GM18508 (cell line): ENCODE measurements at regions not wholly inside any gene's neighbourhood (a gene's known extent, or its start where the extent isn't known, plus 50 kb on each side); places are given as distances from the start of the nearest gene placed in this dataset.
"Not testable (repeated sequence)": the region's sequence is repeated elsewhere in the genome, so short reads cannot be mapped to it uniquely, and the experiment has no call there.

Experiments
- ATAC-seq: cut with Tn5 transposase; IDR thresholded peaks from one replicate; pipeline ENCODE4 v1.9.1; 2021; ENCODE audit warnings: moderate number of reproducible peaks; ENCODE audit not compliant: insufficient read depth, unreplicated experiment

DNA sequence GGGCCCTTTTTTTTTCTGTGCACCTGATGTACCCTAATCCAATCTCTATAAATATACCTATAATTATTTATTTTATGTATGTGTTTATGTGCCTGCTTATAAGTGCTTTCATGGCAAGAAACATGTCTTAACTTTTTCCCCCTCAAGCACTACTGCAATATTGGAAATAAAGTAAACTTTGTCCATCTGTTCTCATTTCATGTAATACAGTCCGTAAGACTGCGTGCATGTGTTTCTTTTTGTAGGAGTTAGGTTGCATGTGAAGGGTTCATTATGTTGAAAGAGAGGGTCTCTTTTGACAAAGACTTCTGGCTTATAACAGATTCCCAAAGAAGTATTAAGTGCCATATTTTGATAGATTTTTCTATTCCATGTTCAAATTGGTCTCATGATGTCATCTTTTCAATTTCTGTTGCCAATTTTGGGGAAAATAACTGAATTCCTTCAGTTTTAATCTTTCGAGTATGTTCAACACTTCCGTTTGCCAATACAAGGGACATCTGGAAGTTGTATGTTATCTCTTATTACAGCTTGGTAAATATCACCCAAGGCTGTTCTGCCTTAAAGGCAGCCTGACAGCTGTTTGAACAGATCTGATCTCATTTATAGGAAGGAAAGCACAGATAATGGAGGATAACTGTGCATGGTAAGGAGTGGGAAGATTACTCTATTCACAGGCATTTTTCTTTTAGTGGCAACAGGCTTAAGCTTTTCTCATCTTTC is 273.1 kb upstream of the SGO1 start:
- ATAC-seq, result no peak

DNA sequence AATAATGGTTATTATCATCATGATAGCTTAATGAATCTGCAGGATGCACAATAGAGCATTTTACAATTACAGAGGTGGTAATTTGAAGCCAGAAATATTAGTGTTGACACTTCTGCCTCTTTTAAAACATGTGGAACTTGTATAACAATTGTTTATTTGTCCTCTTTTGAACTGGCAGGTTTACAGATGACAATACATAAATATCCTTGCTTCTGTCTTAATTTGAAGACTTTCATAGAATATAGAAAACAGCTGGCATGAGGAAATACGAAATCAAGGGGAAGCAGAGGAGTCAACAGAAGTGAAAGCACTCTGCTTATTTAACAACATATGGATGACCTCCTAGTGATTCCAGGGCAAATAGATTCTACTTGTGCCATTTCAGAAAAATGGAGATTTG is 270.5 kb upstream of the SGO1 start:
- no peak for ATAC-seq

DNA sequence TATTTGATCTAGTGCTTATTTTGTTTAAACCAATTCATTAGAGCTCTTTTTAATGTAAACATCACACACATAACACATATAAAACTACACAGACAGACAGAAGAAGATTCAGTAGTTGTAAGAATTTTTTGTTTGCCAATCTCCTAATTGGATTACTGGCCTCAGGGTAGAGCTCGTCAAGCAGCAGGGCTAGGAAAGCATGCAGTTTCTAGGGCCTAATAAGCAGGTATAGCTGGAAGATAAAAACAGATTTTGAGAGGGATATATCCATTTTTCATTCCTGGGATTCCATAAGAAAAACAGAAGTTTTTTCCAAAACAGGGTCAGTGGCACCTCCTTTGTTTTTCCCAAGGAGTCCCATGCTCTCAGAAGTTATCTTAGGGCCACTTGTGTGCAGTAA is 265.2 kb upstream of the SGO1 start:
- ATAC-seq, result no peak

DNA sequence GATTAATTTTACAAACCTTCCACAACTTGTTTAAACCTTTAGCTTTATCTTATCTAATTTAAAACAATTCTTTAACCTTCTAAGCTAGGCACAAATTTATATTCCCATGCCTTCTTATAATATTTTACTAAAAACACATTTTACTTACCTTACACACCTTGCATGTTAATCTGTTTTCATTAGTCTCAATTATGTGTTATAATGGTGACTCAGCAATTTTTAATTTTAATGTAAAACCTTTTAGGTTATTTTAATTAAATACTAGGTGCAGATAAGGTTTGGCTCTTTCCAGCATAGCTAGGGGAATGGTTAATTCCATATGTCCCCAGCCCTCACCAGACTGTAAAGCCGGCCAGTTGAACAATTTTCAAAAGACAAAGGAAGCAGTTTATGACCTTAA is 264.6 kb upstream of the SGO1 start:
- no peak for ATAC-seq

DNA sequence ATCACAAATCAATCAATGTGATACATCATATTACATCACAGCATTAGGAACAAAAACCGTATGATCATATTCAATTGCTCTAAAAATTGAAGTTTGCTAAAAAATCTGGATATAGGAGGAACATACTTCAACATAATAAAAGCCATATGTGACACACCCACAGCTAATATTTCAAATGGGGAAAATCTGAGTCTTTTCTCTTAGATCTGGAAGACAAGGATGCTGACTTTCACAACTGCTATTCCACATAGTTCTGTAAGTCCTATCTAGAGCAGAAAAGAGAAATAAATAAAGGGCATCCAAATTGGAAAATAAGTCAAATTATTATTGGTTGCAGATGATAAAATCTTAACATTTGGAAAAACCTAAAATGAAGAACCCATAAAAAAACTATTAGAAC is 256.8 kb upstream of the SGO1 start:
- ATAC-seq, result no peak

DNA sequence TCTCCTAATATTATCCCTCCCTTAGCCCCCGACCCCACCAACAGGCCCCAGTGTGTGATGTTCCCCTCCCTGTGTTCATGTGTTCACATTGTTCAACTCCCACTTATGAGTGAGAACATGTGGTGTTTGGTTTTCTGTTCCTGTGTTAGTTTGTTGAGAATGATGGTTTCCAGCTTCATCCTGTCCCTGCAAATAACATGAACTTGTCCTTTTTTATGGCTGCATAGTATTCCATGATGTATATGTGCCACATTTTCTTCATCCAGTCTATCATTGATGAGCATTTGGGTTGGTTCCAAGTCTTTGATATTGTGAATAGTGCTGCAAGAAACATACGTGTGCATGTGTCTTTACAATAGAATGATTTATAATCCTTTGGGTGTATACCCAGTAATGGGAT is 241.3 kb upstream of the SGO1 start:
- not testable (repeated sequence) for ATAC-seq

DNA sequence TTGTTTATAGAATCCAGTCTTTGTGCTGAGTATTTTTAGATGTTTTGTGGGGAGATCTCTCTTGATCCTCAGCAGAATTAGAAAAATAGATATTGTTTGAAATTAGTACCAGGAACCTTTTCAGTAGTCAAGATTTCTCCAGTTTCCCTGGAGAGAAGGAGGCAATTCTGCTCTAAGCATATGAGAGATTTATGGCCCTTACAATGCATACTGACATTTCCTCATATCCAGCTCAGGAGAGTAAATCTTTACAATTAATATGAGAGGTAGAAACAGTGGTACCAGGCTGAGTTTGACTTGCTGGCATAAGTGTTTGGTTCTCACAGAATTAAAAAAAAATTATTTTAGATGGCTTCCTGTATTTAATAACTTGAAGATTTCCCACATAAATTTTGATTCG is 239.1 kb upstream of the SGO1 start:
- ATAC-seq, result no peak

DNA sequence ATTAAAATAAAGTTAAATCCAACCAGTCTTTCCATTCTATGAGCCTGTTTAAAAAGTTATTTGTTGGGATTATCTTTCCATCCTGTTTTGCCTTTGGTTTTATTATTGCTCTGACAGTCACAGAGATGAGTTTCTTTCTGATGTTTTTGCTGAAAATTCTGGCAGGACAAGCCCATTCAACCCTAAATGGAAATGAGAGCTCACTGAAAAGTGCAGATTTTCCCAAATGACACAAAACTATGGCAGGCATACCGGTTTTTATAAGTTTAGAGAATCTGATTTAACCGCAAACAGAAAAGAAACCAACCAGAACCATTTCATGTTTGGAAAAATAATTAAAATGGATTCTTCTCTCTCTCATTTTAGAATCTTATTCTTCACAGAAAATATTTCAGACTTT is 238.1 kb upstream of the SGO1 start:
- ATAC-seq, result no peak

DNA sequence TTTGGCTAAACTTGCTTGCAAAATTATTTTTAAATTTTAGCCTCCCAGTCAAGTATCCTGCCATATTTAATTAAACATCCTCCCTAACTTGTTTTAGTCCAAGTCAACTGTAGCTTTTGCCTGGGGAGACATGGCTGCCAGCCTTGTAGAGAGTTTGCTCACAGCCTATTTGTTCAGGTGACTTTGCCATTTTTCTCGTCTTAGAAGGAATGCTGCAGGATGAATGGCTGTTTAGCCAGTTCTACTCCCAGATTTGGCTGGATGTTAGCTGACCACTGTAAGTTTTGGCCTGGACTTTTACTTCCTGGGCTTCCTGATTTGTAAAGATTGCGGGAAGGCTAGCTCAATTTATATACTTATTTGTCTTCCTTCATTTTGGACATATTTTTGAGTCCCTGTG is 236.4 kb upstream of the SGO1 start:
- no peak for ATAC-seq

DNA sequence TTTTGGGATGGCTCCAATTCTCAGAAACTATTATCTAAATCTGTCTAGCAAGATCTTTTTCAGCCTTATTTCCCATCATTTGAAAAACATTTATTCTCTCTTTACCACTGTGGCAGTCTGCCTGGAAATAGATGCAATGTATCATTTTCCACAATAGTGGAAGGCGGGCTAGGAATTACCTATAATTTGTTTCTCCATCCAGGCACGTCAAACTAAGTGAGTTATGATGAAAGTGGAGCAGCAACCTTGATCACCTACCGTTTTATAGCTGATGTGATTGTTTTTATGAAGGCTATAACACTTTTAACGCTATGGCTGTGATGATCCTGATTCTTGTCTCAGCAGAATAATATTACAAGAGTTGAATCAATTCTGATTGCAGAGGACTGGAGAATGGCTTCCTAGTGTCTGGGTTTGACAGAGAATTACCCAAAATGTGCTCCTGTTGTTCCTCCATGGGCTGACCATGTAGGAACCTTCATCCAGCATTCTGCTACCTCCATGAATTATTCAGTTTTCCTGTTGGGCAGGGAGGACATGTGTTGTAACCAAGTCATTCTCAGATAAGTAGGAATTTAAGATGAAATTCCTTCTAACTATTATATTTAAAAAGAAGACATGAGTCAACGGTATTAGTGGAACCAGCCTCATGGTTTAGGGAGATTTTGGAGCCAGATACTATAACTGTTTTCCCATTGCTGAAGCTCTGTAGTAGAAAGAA is 231.5 kb upstream of the SGO1 start:
- ATAC-seq, result no peak

DNA sequence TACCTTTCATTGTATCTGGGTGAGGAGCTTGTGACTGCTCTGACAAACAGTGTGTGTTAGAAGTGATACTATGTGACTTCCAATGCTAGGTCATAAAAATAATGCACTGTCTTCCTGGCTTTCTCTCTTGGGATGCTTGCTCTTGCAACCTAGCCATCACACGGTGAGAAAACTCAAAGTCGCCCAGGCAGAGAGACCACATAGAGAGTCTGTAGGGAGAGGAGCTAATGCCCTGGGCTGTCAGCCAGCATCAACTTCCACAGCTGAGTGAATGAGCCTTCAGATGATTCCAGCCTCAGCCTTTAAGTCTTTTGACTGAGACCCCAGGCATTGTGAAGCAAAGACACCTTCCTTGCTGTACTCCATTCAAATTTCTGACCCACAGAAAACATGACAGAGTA is 220.6 kb upstream of the SGO1 start:
- no peak for ATAC-seq

DNA sequence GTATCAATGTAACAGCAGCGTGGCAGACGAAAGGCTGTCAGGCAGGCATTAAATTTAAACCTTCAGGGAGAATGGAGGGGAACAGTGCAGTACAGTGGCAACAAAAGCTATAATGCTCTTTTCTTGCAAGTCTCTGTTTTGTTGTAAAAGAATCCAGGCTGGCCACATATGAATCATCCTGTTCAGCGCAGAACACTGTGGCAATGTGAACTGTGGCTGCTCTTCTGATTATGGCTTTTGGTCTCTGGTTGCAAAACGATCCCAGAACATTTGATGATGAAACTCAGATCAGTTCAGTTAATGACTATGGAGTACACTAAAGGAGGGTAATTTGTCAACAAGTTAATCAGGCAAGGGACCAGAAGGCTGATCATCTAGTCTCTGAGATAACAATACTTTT is 219.7 kb upstream of the SGO1 start:
- no peak for ATAC-seq

DNA sequence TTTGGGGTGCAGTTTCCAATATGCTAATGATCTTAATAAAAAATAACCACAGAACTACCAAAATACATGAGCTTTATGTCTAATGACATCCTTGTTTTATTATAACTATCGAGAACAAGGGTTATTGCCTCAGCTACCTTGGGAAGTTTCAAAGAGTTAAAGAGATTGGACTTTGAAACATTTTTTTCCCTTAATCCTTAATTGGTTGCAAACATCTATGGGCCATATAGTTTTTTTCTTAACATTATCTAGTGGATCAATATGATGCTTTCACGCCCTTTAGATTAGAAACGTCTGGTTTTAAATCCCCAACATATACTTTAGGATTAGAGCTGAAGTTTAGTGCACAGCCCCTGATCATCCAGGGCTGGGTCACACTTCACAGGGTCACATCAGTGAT is 219.2 kb upstream of the SGO1 start:
- ATAC-seq, result no peak

DNA sequence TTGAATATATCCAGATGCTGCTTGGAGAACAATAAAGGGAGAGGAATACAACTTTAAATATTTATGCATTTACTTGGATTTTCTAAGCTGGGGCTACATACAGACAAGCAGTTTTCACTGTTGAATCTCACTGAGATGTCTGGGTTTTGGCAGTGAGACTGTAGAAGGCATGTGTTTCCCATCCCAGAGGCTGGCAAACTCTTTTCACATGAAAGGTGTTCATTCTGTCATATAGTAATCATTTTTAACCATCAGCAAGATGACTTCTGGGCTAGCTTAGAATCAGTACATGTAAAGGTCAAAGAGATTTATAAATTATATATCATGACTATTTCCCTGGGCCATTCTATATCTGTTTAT is 218.7 kb upstream of the SGO1 start:
- ATAC-seq, result no peak

DNA sequence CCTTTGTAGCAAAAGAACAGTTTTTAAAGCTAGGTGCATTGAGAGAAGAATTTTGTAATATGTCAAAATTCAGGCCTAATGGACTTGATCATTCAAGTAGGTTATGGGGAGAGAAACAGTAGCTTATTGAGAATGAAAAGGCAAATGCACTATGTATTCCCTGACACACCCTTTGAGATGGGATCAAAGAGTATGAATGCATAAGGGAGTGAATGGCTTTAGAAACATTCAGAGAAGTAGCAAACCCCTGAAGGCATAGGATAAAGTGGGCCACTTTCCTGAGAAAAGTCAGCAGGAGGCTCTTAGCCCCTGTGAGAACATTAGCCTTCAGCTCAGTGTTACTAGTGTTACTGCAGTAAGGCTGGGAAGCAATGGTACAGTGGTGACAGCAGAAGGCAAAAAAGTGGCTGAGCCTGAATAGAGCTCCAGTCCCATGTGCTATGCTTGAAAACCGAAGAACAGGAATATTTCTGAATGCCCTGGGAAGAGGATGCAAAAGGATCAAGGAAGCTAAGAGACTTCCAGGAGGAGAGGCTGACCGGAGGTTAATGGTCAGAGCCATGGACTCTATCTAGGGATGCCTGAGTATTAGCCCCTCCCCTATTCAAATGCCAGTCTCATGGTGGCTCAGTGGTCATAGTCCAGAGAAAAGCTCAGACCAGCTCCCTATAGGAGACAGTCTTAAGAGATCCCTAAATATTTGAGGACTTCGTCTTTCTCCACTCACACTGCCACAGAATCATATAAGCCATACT is 218.2 kb upstream of the SGO1 start:
- ATAC-seq, result no peak

DNA sequence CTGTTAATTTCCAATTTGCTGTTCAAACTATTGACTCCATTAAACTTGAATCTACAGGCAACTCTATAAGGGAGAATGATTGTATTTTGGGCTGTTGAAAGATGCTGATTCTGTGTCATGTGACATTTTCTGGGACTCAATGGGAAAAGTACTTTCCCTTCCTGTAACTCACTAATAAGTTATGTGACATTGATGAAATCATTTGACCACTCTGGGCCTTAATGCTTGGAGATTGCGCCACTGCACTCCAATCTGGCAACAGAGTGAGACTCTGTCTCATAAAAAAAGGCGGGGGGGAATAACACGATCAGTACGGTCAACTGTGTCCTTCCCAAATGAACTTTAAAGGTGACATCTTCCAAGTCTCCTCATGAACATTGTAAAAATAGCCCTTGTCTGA is 215.2 kb upstream of the SGO1 start:
- ATAC-seq, result no peak

DNA sequence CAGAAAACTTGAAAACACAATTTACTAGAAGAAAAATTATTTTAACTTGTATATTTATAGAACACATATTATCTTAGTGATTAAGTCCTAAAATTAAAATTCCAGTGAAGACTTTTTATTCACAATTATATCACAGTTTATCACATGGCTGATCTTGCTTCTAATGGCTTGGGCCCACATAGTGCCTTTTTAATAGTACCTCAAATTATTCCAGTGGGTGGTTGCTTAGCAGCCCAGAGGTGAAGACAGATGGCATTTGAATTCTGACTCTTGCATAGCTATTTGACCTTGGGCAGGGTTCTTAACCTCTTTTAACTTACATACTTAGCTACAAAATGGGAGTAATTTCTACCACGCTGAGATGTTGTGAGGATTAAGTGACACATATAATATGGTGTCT is 214.7 kb upstream of the SGO1 start:
- ATAC-seq, result no peak

DNA sequence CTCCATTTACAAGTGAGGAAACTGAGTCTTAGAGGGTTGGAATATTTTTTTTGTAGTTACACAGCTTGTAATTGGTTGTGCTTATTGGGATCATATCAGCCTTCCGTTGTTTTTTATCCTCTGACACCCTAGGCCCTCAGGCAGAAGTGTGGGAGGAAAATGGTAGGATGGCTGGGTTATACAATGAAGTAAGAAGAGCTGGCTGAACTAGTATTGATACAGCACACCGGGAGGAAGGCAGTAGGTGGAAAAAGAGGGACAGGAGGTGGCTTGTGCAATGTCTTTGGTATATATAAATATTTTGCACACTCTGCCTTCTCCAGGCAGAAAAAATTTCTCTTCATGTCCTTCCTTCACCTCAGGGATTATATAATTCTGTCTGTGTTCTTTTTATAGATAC is 214.3 kb upstream of the SGO1 start:
- ATAC-seq, result no peak

DNA sequence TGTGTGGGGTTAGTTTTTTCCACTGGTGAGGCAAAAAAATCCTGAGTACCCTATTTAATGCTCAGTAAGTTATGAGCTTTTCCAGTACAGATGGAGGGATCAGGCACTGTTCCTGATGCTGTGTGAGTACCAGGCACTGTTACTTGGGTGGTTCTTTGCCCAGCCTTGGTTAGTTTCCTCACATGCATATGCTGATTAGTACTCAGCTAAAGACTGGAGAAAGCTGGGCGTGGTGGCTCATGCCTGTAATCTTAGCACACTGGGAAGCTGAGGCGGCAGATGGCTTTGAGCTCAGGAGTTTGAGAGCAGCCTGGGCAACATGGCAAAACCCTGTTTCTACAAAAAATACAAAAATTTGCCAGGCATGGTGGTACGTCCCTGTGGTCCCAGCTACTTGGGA is 210.3 kb upstream of the SGO1 start:
- no peak for ATAC-seq

DNA sequence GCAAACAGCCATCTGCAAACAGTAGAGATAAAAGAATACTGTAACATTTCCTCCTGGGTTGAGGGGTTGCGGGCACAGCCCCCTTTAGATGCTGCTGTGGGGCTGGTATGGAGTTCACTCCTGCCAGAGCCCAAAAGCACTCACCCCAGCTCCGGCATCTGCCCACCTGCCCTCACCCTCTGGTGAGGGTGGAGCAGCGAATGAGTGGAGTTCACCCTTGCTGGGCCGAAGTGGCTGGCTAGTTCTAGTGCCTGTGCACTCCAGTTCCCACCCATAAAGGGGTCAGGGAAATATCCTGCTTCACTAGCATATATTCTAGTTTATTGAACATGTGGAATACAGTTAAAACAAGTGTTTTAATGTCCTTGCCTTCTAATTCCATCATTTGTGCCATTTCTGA is 209.7 kb upstream of the SGO1 start:
- no peak for ATAC-seq

DNA sequence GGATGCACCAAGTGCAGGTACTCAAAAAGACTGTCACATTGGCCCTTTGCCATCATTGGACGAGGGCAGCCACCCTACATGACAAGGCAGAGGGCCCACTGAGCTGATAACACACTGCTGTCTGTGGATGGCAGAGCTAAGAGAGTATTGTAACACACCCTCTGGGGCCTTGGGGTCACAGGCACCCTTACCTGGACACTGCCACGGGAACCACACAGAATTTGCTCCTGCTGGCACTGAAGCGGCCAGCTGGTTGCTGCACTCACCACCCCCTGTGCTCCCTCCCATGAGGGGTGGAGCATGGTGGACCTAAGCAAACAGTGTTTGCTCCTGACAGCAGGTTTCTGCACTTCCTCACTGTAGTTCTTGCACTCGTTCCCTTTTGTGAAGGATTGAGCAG is 208.2 kb upstream of the SGO1 start:
- no peak for ATAC-seq

DNA sequence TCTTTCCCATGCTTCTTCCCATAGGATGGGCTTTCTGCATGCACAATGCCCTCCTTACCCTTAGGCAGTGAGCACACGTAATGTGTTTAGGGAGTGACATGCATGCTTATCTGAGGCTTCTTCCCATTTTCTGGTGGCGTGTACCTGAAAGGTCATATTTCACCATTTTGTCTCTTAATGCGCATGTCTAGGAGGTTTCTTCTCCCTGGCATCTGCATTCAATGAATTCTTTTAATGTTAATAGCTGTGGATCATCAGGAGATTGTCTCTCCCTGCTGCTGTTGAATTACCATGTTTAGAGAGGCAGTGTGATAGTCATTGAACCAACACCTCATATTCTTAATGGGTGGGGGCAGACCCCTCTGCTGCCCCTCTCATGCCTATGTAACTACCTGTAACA is 205.6 kb upstream of the SGO1 start:
- ATAC-seq, result no peak
